ENCODE measurements at regions not wholly inside any gene's neighbourhood (a gene's known extent, or its start where the extent isn't known, plus 50 kb on each side); places are given as distances from the start of the nearest gene placed in this dataset.

- no peak for DNase-seq
These were observed 291.8 kb upstream of the USP24 start for GRCh38 chr1:55506740-55507577.

GRCh38 chr1:55505326-55505725, 290.2 kb upstream of the USP24 start:
- DNase-seq = no peak

- no peak for DNase-seq
These were observed 289.2 kb upstream of the USP24 start for GRCh38 chr1:55504306-55504731.

GRCh38 chr1:55503663-55504305, 288.6 kb upstream of the USP24 start:
- no peak for DNase-seq

- DNase-seq = no peak
These were observed 285.4 kb upstream of the USP24 start for GRCh38 chr1:55500601-55501000.

- DNase-seq = no peak
These were observed 275.4 kb upstream of the USP24 start for GRCh38 chr1:55490547-55490946.

- no peak for DNase-seq
These were observed 269.0 kb upstream of the USP24 start for GRCh38 chr1:55484173-55484572.

GRCh38 chr1:55483523-55483922, 268.4 kb upstream of the USP24 start:
- no peak for DNase-seq

- no peak for DNase-seq
These were observed 266.5 kb upstream of the USP24 start for GRCh38 chr1:55481634-55482033.

GRCh38 chr1:55480029-55480795, 265.0 kb upstream of the USP24 start:
- DNase-seq = no peak

- DNase-seq = no peak
These were observed 263.6 kb upstream of the USP24 start for GRCh38 chr1:55478742-55479141.

GRCh38 chr1:55477953-55478352, 262.8 kb upstream of the USP24 start:
- DNase-seq = no peak

GRCh38 chr1:55476445-55477015, 261.4 kb upstream of the USP24 start:
- no peak for DNase-seq

- no peak for DNase-seq
These were observed 259.1 kb upstream of the USP24 start for GRCh38 chr1:55474168-55474786.

- no peak for DNase-seq
These were observed 258.5 kb upstream of the USP24 start for GRCh38 chr1:55473661-55474060.

GRCh38 chr1:55472784-55473183, 257.6 kb upstream of the USP24 start:
- no peak for DNase-seq

GRCh38 chr1:55472115-55472514, 257.0 kb upstream of the USP24 start:
- DNase-seq = no peak

- no peak for DNase-seq
These were observed 253.1 kb upstream of the USP24 start for GRCh38 chr1:55468142-55468795.

- no peak for DNase-seq
These were observed 251.8 kb upstream of the USP24 start for GRCh38 chr1:55466921-55467320.

GRCh38 chr1:55466373-55466772, 251.2 kb upstream of the USP24 start:
- DNase-seq = no peak

GRCh38 chr1:55464550-55464949, 249.4 kb upstream of the USP24 start:
- DNase-seq = no peak

- no peak for DNase-seq
These were observed 248.8 kb upstream of the USP24 start for GRCh38 chr1:55463814-55464475.

Measured in activated naive CD4-positive, alpha-beta T cell (primary cell).